ENCODE measurements at regions not wholly inside any gene's neighbourhood (a gene's known extent, or its start where the extent isn't known, plus 50 kb on each side); places are given as distances from the start of the nearest gene placed in this dataset.

- TF ChIP-seq, protein P1, sequence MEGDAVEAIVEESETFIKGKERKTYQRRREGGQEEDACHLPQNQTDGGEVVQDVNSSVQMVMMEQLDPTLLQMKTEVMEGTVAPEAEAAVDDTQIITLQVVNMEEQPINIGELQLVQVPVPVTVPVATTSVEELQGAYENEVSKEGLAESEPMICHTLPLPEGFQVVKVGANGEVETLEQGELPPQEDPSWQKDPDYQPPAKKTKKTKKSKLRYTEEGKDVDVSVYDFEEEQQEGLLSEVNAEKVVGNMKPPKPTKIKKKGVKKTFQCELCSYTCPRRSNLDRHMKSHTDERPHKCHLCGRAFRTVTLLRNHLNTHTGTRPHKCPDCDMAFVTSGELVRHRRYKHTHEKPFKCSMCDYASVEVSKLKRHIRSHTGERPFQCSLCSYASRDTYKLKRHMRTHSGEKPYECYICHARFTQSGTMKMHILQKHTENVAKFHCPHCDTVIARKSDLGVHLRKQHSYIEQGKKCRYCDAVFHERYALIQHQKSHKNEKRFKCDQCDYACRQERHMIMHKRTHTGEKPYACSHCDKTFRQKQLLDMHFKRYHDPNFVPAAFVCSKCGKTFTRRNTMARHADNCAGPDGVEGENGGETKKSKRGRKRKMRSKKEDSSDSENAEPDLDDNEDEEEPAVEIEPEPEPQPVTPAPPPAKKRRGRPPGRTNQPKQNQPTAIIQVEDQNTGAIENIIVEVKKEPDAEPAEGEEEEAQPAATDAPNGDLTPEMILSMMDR (optimal IDR thresholded peaks at IDR 0.05 in 1 of 3, IDR thresholded peaks at IDR 0.05 in 1 of 3, conservative IDR thresholded peaks at IDR 0.05 in 1 of 3; ENCODE audit: extremely low read depth in 1 of 3, insufficient read depth in 2 of 3, low read length in 3 of 3): no peak
- no peak for TF ChIP-seq EZH2 (IDR thresholded peaks at IDR 0.05; ENCODE audit: low read length)
- DNase-seq (ENCODE audit: low read depth, low spot score): no peak
- dilution Hi-C loops (cut with MboI; ENCODE audit: extremely low pct_ligation_motif_present, low sequenced_read_pairs): no loop called here
- Histone ChIP-seq H3K4me1 (ENCODE audit: control insufficient read depth, extremely low read depth, insufficient read depth, low read length) (peaks cover 3% of the 10 kb centered on the region), H3K27ac (ENCODE audit: control insufficient read depth, insufficient read depth, low read length) (no peak overlapping the region), H3K4me2 (ENCODE audit: control insufficient read depth, extremely low read depth, insufficient read depth, low read depth, low read length) (no peak overlapping the region), H3K9me1 (ENCODE audit: control insufficient read depth, extremely low read depth, insufficient read depth, low read length) (no peaks in the 10 kb centered on the region), H2AFZ (ENCODE audit: control insufficient read depth, low read length) (no peak overlapping the region), H3K4me3 (ENCODE audit: control insufficient read depth in 2 of 3, extremely low read depth in 1 of 3, insufficient read depth in 2 of 3, low read depth in 1 of 3, low read length in 3 of 3) (no peak overlapping the region), H3K27me3 (ENCODE audit: control insufficient read depth, extremely low read depth, insufficient read depth, low read length) (no peaks in the 10 kb centered on the region), H3K36me3 (ENCODE audit: control insufficient read depth in 2 of 2, extremely low read depth in 1 of 2, insufficient read depth in 2 of 2, low read length in 2 of 2) (no peaks in the 10 kb centered on the region), H3K9me3 (ENCODE audit: control insufficient read depth, low read depth, low read length) (no peaks in the 10 kb centered on the region), H3K79me2 (ENCODE audit: control insufficient read depth, insufficient read depth, low read length) (no peaks in the 10 kb centered on the region), H4K20me1 (ENCODE audit: control insufficient read depth, extremely low read depth, insufficient read depth, low read length) (no peaks in the 10 kb centered on the region), H3K9ac (ENCODE audit: control insufficient read depth, extremely low read depth, insufficient read depth, low read length) (no peak overlapping the region)
- FAIRE-seq: no peak
Observed at GRCh38 chr5:44887722-44888121, 79.0 kb downstream of the MRPS30 start.

- Histone ChIP-seq H3K27ac (ENCODE audit: control insufficient read depth, insufficient read depth, low read length) (no peak overlapping the region), H4K20me1 (ENCODE audit: control insufficient read depth, extremely low read depth, insufficient read depth, low read length) (no peaks in the 10 kb centered on the region), H3K27me3 (ENCODE audit: control insufficient read depth, extremely low read depth, insufficient read depth, low read length) (no peaks in the 10 kb centered on the region), H3K79me2 (ENCODE audit: control insufficient read depth, insufficient read depth, low read length) (no peaks in the 10 kb centered on the region), H3K9ac (ENCODE audit: control insufficient read depth, extremely low read depth, insufficient read depth, low read length) (no peak overlapping the region), H3K4me3 (ENCODE audit: control insufficient read depth in 2 of 3, extremely low read depth in 1 of 3, insufficient read depth in 2 of 3, low read depth in 1 of 3, low read length in 3 of 3) (no peak overlapping the region), H3K4me2 (ENCODE audit: control insufficient read depth, extremely low read depth, insufficient read depth, low read depth, low read length) (no peak overlapping the region), H2AFZ (ENCODE audit: control insufficient read depth, low read length) (no peak overlapping the region), H3K4me1 (ENCODE audit: control insufficient read depth, extremely low read depth, insufficient read depth, low read length) (peaks cover 3% of the 10 kb centered on the region), H3K36me3 (ENCODE audit: control insufficient read depth in 2 of 2, extremely low read depth in 1 of 2, insufficient read depth in 2 of 2, low read length in 2 of 2) (no peaks in the 10 kb centered on the region), H3K9me3 (ENCODE audit: control insufficient read depth, low read depth, low read length) (no peaks in the 10 kb centered on the region), H3K9me1 (ENCODE audit: control insufficient read depth, extremely low read depth, insufficient read depth, low read length) (no peaks in the 10 kb centered on the region)
- no peak for FAIRE-seq
- no peak for DNase-seq (ENCODE audit: low read depth, low spot score)
- TF ChIP-seq EZH2 (IDR thresholded peaks at IDR 0.05; ENCODE audit: low read length): no peak
- TF ChIP-seq, protein P1 (optimal IDR thresholded peaks at IDR 0.05 in 1 of 3, IDR thresholded peaks at IDR 0.05 in 1 of 3, conservative IDR thresholded peaks at IDR 0.05 in 1 of 3; ENCODE audit: extremely low read depth in 1 of 3, insufficient read depth in 2 of 3, low read length in 3 of 3): no peak
- dilution Hi-C loops (cut with MboI; ENCODE audit: extremely low pct_ligation_motif_present, low sequenced_read_pairs): no loop called here
Observed at GRCh38 chr5:44888435-44888834, 79.7 kb downstream of the MRPS30 start.
